OCI-LY7 (cell line): ENCODE measurements at regions not wholly inside any gene's neighbourhood (a gene's known extent, or its start where the extent isn't known, plus 50 kb on each side); places are given as distances from the start of the nearest gene placed in this dataset.
A peak's percentile ranks its signal among the peaks of the same experiment; 100 is the strongest.

Experiments used
- BruUV-seq: library from RNA; stranded (reverse); fragments of 400-500 nt; replicated peaks from 2 replicates; lab custom pipeline; 2021; lab: Mats Ljungman, UMichigan
- CTCF ChIA-PET: fragments of 300-600 bp; sonication (Branson Sonifier 250); formaldehyde crosslinking; loops from one replicate; lab custom pipeline; 2022; ENCODE audit warnings: antibody characterized with exemption; ENCODE audit not compliant: unreplicated experiment; lab: Charles Lee
- POLR2A ChIA-PET: fragments of 300-600 bp; sonication (Branson Sonifier 250); formaldehyde crosslinking; loops from one replicate; lab custom pipeline; 2022; ENCODE audit warnings: antibody characterized with exemption; lab: Charles Lee
- DNase-seq: peaks from one replicate; pipeline ENCODE4 v3.0.0-alpha.2; 2015; ENCODE audit warnings: low spot score
- H2AFZ ChIP-seq: fragments of 200-600 bp; sonication (generic), shearing (Covaris generic); 2 replicates; pipeline ENCODE4 v1.6.1; 2014; ENCODE audit warnings: mild to moderate bottlenecking, antibody characterized with exemption, low read length, moderate library complexity
- H3K27ac ChIP-seq: fragments of 200-600 bp; sonication (generic); 2 replicates; pipeline ENCODE4 v1.5.1; 2014; ENCODE audit warnings: mixed run types, low read depth, mild to moderate bottlenecking, moderate library complexity, low read length, inconsistent platforms; ENCODE audit not compliant: poor library complexity, severe bottlenecking
- H3K36me3 ChIP-seq: fragments of 200-600 bp; sonication (generic); 2 replicates; pipeline ENCODE4 v1.6.1; 2014; ENCODE audit warnings: mild to moderate bottlenecking, antibody characterized with exemption, low read length, moderate library complexity, mixed read lengths; ENCODE audit not compliant: insufficient read depth
- H3K4me1 ChIP-seq: fragments of 200-600 bp; sonication (generic); 2 replicates; pipeline ENCODE4 v1.5.1; 2014; ENCODE audit warnings: mild to moderate bottlenecking, low read length; ENCODE audit not compliant: insufficient read depth, poor library complexity, severe bottlenecking
- H3K4me2 ChIP-seq: fragments of 200-600 bp; sonication (generic); 2 replicates; pipeline ENCODE4 v1.6.1; 2014; ENCODE audit warnings: mild to moderate bottlenecking, low read length
- H3K4me3 ChIP-seq: fragments of 200-600 bp; sonication (generic); 2 replicates; pipeline ENCODE4 v1.5.1; 2014; ENCODE audit warnings: mild to moderate bottlenecking, low read depth, low read length; ENCODE audit not compliant: poor library complexity, severe bottlenecking
- H3K79me2 ChIP-seq: fragments of 200-600 bp; sonication (generic); 2 replicates; pipeline ENCODE4 v1.6.1; 2016; ENCODE audit warnings: low read depth, mild to moderate bottlenecking, low read length, moderate library complexity, mixed read lengths; ENCODE audit not compliant: insufficient read depth
- H3K9me2 ChIP-seq: fragments of 200-600 bp; sonication (generic); 2 replicates; pipeline ENCODE4 v1.6.1; 2016; ENCODE audit warnings: mild to moderate bottlenecking, low read length, mixed read lengths; ENCODE audit not compliant: insufficient read depth
- H3K9me3 ChIP-seq: fragments of 200-600 bp; sonication (generic); 2 replicates; pipeline ENCODE4 v1.6.1; 2014; ENCODE audit warnings: mild to moderate bottlenecking, mixed run types, low read length, mixed read lengths
- H4K20me1 ChIP-seq: fragments of 200-600 bp; sonication (generic); 2 replicates; pipeline ENCODE4 v1.6.1; 2014; ENCODE audit warnings: mild to moderate bottlenecking, antibody characterized with exemption, low read length, moderate library complexity, mixed read lengths; ENCODE audit not compliant: insufficient read depth
- EZH2phosphoT487 ChIP-seq: fragments of 200-600 bp; sonication (generic); IDR thresholded peaks from 2 replicates; pipeline ENCODE4 v1.6.1; 2018; ENCODE audit warnings: low read depth, borderline replicate concordance, mild to moderate bottlenecking, mixed run types, antibody characterized with exemption, low read length, moderate library complexity, mixed read lengths
- intact Hi-C: fragments of 100-400 bp; cut with micrococcal nuclease; formaldehyde crosslinking; loops from one replicate; pipeline ENCODE4 v1.10.0; 2022; ENCODE audit not compliant: unreplicated experiment
- TF ChIP-seq, protein P1 (sequence below): fragments of 200-600 bp; sonication (generic); conservative IDR thresholded peaks from 2 replicates; pipeline ENCODE4 v1.5.1; 2014; ENCODE audit warnings: mild to moderate bottlenecking, antibody characterized with exemption, low read length, moderate library complexity, mixed read lengths

- intact Hi-C loops: no loop called here
- ChIA-PET POLR2A (no interaction called here), CTCF (no interaction called here)
- Histone ChIP-seq H2AFZ (no peak overlapping the region), H3K79me2 (no peaks in the 10 kb centered on the region), H3K27ac (no peak overlapping the region), H3K4me2 (no peak overlapping the region), H3K4me3 (no peak overlapping the region), H3K36me3 (no peaks in the 10 kb centered on the region), H4K20me1 (no peaks in the 10 kb centered on the region), H3K9me3 (no peaks in the 10 kb centered on the region), H3K4me1 (no peaks in the 10 kb centered on the region), H3K9me2 (no peaks in the 10 kb centered on the region)
- DNase-seq: no peak
- no TSS peak for BruUV-seq
- TF ChIP-seq, protein P1, sequence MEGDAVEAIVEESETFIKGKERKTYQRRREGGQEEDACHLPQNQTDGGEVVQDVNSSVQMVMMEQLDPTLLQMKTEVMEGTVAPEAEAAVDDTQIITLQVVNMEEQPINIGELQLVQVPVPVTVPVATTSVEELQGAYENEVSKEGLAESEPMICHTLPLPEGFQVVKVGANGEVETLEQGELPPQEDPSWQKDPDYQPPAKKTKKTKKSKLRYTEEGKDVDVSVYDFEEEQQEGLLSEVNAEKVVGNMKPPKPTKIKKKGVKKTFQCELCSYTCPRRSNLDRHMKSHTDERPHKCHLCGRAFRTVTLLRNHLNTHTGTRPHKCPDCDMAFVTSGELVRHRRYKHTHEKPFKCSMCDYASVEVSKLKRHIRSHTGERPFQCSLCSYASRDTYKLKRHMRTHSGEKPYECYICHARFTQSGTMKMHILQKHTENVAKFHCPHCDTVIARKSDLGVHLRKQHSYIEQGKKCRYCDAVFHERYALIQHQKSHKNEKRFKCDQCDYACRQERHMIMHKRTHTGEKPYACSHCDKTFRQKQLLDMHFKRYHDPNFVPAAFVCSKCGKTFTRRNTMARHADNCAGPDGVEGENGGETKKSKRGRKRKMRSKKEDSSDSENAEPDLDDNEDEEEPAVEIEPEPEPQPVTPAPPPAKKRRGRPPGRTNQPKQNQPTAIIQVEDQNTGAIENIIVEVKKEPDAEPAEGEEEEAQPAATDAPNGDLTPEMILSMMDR: no peak
- TF ChIP-seq EZH2phosphoT487: no peak
Measured at GRCh38 chr2:143870696-143871095, 649.2 kb downstream of the ZEB2 start.

GRCh38 chr2:143856978-143857377, 662.9 kb downstream of the ZEB2 start:
- Histone ChIP-seq H3K9me2 (no peaks in the 10 kb centered on the region), H3K9me3 (no peaks in the 10 kb centered on the region), H3K36me3 (no peaks in the 10 kb centered on the region), H3K4me3 (no peak overlapping the region), H2AFZ (no peak overlapping the region), H4K20me1 (no peaks in the 10 kb centered on the region), H3K4me2 (no peak overlapping the region), H3K79me2 (no peaks in the 10 kb centered on the region), H3K4me1 (no peaks in the 10 kb centered on the region), H3K27ac (no peak overlapping the region)
- DNase-seq: no peak
- ChIA-PET POLR2A (no interaction called here), CTCF (no interaction called here)
- intact Hi-C loops: no loop called here
- BruUV-seq: no TSS peak
- TF ChIP-seq EZH2phosphoT487: no peak

- Histone ChIP-seq H3K9me3 (no peaks in the 10 kb centered on the region), H3K79me2 (no peaks in the 10 kb centered on the region), H3K9me2 (no peaks in the 10 kb centered on the region), H3K4me2 (no peak overlapping the region), H3K4me1 (no peaks in the 10 kb centered on the region), H3K27ac (no peak overlapping the region), H3K4me3 (no peak overlapping the region), H2AFZ (no peak overlapping the region), H4K20me1 (no peaks in the 10 kb centered on the region), H3K36me3 (no peaks in the 10 kb centered on the region)
- no TSS peak for BruUV-seq
- ChIA-PET POLR2A (interaction anchor here (0.6 to 0.7 kb wide), 2 partner anchors 286 to 1076 kb away, joined by 4 to 6 read pairs; no protein-coding TSS in a partner anchor), CTCF (no interaction called here)
- TF ChIP-seq, protein P1: peak; percentile 51
- no peak for TF ChIP-seq EZH2phosphoT487
- intact Hi-C loops: no loop called here
- DNase-seq: peak; percentile 29
Measured at GRCh38 chr2:143852759-143853158, 667.2 kb downstream of the ZEB2 start.
